ENCODE measurements at regions not wholly inside any gene's neighbourhood (a gene's known extent, or its start where the extent isn't known, plus 50 kb on each side); places are given as distances from the start of the nearest gene placed in this dataset.

DNA sequence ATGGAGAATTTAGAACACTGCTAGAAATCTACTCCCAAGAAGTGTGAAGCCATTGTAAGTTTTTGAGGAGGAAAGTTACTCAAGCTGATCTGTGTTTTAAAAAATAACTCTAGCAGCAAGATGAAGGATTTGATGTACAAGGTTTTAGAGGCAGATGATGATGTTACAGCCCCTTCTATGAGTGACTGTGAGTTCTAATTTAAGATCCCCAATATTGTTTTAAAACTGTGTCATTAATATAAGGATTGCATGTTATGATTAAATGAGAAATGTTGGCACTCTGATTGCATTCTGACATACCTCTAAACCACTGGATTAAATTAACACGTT is 293.5 kb downstream of the ADGB start:
- TF ChIP-seq, protein P1, sequence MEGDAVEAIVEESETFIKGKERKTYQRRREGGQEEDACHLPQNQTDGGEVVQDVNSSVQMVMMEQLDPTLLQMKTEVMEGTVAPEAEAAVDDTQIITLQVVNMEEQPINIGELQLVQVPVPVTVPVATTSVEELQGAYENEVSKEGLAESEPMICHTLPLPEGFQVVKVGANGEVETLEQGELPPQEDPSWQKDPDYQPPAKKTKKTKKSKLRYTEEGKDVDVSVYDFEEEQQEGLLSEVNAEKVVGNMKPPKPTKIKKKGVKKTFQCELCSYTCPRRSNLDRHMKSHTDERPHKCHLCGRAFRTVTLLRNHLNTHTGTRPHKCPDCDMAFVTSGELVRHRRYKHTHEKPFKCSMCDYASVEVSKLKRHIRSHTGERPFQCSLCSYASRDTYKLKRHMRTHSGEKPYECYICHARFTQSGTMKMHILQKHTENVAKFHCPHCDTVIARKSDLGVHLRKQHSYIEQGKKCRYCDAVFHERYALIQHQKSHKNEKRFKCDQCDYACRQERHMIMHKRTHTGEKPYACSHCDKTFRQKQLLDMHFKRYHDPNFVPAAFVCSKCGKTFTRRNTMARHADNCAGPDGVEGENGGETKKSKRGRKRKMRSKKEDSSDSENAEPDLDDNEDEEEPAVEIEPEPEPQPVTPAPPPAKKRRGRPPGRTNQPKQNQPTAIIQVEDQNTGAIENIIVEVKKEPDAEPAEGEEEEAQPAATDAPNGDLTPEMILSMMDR (IDR thresholded peaks at IDR 0.05) = no peak
- no peak for TF ChIP-seq POLR2A (IDR thresholded peaks at IDR 0.05)
